GM21786 (cell line): ENCODE measurements at regions not wholly inside any gene's neighbourhood (a gene's known extent, or its start where the extent isn't known, plus 50 kb on each side); places are given as distances from the start of the nearest gene placed in this dataset.

Source experiments
- ATAC-seq: cut with Tn5 transposase; IDR thresholded peaks from one replicate; pipeline ENCODE4 v1.9.1; 2021; ENCODE audit not compliant: unreplicated experiment

DNA sequence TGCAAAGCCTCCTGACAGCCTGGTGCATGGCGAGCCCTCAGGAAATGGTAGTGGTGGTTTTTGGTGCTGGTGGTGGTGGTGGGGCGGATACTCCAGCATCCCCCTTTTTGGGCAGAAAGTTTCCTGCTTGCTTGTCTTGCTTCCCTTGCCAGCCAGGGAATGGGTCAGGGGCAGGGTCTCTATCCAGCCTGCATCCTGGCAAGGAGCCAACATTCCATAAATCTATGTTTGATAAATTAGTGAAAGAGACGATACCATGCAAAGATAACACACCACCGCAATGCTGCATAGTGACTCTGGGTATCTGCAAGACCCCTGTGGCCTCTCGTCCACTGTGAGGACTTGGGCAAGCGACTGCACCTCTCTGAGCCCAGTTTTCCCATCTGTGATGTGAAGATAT, 246.2 kb downstream of the LRFN2 start:
- no peak for ATAC-seq

- no peak for ATAC-seq
Measured at GRCh38 chr6:40340196-40340595, 247.0 kb downstream of the LRFN2 start.

DNA sequence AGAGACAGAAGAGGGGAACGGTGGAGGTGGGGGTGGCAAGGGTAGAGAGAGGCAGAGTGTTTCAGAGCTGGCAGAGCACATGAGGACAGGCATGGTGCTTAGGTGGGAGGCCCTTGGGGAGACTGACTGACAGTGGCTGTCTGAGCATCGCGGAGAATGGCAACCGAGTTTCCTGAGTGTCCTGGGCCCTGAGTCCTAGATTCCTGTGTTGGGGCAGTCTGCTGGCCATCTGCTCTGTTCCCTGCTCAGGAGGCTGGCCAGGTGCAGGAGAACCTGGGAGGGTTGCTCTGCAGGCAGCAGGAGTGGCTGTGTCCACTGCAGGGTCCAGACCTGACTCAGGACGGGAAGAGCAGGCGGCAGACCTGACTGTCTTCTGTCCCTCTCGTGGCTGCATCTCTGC, 248.9 kb downstream of the LRFN2 start:
- ATAC-seq: no peak

- no peak for ATAC-seq
Measured at GRCh38 chr6:40336940-40337760, 250.0 kb downstream of the LRFN2 start.

- no peak for ATAC-seq
Measured at GRCh38 chr6:40336296-40336695, 250.9 kb downstream of the LRFN2 start.

DNA sequence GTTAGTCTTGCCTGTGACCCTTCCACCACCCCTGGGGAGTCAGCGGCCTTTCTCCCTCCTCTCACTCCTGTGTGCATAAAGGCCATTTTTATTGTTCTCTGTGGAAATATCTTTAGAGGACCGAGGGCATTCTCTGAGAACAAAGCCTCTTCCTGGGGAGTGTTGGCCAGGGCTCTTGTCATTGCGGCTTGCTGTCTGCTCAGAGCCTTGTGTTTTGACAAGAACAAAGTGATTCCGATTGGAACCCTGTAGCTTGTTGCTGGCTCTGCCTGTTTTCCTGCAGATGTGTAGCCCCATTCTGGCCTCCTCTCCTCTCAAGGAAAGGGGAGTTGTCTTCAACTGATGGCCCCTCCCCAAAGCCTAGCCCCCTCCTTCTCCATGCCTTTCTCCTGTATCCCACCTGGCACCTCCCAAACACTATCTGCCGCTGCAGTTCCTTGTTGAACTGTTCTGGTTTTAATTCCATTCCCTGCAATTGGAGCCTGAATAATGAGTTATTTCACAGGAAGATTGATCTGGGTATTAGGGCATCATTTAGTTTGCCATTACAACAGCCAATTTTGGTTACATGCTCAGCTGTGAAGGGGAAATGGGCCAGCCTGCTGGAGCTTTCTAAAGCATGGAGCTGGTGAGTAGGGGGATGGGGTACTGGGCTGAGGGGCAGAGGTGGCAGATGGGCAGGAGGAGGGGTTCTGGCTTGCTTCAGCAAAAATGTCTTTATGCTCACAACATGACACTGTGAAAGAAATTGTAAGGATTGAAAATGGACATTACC, 252.5 kb downstream of the LRFN2 start:
- no peak for ATAC-seq

GRCh38 chr6:40331545-40331944, 255.6 kb downstream of the LRFN2 start:
- no peak for ATAC-seq

GRCh38 chr6:40330301-40330721, 256.9 kb downstream of the LRFN2 start:
- ATAC-seq: no peak

GRCh38 chr6:40328986-40329545, 258.1 kb downstream of the LRFN2 start:
- no peak for ATAC-seq

DNA sequence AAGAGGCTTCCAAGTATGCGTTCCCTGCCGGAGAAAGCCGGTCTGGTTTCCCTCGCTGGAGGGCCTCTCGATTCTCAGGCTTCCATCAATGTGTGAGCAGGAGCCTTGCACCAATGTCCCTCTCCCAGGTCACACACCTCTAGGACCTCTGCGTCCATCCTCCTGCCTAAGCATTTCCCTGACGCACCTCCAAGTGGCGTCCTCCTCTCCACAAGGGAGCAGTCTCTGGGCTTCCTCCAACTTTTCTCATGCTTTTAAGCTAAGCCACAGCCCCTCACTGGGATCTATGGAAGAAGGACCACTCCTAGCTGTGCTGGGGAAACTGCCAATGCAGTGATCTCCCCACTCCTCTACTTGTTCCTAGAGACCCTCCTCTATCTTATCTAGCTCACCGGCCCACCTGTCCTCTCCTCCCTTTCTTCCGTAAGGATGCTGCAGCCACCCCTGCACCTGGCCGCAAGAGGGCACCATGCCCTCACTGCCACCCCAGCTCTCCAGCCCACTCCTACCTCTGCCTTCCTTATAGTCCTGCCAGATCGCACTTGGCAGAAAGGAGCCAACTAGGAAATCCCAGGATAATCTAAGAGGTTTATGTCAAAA, 258.7 kb downstream of the LRFN2 start:
- no peak for ATAC-seq

DNA sequence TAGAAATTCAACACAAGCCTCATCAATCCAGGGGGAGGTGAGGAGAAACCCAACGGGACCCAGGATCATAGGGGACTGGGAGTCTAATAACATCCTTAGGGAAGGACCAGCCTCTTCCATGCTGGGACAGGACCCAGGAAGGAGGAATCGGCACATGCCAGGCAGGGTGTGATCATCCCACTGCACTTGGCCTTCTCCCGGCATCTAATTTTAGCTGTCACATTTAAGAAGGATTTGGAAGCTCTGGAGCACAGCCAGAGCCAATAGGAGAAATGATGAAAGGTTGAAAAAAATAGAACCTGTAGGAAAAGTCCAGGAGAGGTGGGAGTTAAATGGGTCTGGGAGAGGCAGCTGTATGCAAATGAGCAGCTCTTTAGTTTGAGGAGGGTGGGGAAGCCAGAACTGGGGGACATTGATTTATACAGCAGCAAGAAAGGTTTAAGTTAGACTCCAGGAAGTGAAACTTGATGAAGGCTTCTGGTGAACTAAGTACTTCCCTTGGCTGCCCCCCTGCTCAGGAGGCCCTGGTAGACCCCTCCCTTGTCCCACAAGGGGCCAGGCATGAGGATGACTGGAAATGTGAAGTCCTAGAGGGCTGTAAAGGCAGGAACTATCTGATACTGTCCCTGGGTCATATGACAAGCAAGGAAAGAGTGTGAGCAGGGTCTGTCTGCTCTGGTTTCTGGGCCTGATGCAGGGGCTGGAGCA, 260.3 kb downstream of the LRFN2 start:
- no peak for ATAC-seq

GRCh38 chr6:40325791-40326190, 261.4 kb downstream of the LRFN2 start:
- no peak for ATAC-seq

DNA sequence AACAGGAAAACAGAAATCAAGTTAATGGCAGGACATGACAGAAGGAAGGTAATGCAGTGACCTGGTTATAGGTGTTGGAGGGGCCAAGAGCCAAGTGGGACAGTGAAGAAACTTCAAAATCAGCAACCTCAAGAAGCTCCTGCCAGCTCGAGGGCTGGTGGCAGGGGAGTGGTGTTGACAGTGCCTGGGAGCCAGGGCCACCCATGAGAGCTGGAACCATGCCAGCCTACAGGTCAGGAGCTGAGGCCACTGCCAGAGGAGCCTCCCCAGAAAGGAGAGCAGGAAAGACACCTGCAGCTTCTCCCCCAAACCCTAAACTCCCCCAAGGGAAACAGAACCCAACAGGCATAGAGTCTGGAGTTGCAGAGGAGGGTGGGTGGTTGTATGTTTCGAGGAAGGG, 262.1 kb downstream of the LRFN2 start:
- ATAC-seq: no peak

GRCh38 chr6:40323881-40324634, 263.1 kb downstream of the LRFN2 start:
- no peak for ATAC-seq

- ATAC-seq: no peak
Measured at GRCh38 chr6:40322336-40322735, 264.8 kb downstream of the LRFN2 start.

DNA sequence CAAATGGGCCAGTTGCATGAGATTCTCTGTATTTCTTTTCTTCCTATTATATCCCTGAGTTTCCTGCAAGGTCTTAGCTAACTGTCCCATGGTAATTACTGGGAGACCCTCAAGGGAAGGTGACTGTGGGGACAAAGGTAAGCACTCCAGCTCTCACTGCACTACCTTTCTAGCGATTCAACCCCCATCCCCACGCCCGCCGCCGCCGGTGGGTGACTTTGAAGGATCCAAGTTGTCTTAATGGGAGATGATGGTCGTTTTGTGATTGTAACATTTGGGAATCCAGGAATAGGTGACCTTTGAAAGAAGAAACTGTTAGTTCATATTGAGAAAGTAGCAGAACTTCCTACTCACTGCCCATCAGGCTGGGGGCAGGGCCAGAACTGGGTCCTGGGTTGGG, 265.5 kb downstream of the LRFN2 start:
- ATAC-seq: no peak

DNA sequence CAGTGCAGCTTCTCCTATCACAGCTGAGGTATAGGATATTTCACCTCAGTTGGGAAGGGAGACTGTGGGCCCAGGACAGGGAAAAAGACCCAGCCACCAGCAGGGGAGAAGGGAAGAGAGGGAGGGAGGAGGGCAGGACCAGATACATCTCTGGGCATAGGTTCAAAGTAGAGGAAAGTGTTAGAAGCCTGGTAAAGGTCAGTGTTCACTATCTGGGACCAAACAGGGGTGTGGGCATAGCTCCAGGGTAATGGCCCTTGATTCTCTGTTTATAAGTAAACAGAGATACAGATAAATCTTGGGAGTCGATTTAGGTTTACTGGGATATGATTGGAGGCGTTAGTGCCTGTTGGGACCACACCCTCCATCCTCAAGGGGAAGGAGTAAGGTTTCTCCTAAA, 266.2 kb downstream of the LRFN2 start:
- ATAC-seq: no peak

GRCh38 chr6:40320441-40320840, 266.7 kb downstream of the LRFN2 start:
- ATAC-seq: no peak

GRCh38 chr6:40319124-40319523, 268.0 kb downstream of the LRFN2 start:
- no peak for ATAC-seq

GRCh38 chr6:40315060-40315459, 272.1 kb downstream of the LRFN2 start:
- no peak for ATAC-seq
